Memory B cell (primary cell): ENCODE measurements at regions not wholly inside any gene's neighbourhood (a gene's known extent, or its start where the extent isn't known, plus 50 kb on each side); places are given as distances from the start of the nearest gene placed in this dataset.

Source experiments
- ATAC-seq: fragments of 150-1000 bp; cut with Tn5 transposase; 2 replicates; pipeline ENCODE4 v1.10.0; 2021; ENCODE audit warnings: low read depth, mild to moderate bottlenecking, moderate library complexity
- DNase-seq, 2 donors: peaks; one replicate each; pipeline ENCODE4 v3.0.0; 2022; ENCODE audit warnings: low spot score in 2 of 2
- H3K27ac Mint-ChIP-seq: one replicate; pipeline ENCODE4 v1.8.0; 2022; ENCODE audit warnings: mild to moderate bottlenecking, moderate library complexity, mixed read lengths
- H3K27me3 Mint-ChIP-seq: one replicate; pipeline ENCODE4 v1.8.0; 2022; ENCODE audit warnings: mixed read lengths
- H3K36me3 Mint-ChIP-seq: one replicate; pipeline ENCODE4 v1.8.0; 2022; ENCODE audit warnings: mild to moderate bottlenecking, mixed read lengths
- H3K4me1 Mint-ChIP-seq: one replicate; pipeline ENCODE4 v1.8.0; 2022; ENCODE audit warnings: mixed read lengths
- H3K4me3 Mint-ChIP-seq: one replicate; pipeline ENCODE4 v1.8.0; 2022; ENCODE audit warnings: mild to moderate bottlenecking, moderate library complexity, mixed read lengths
- H3K9me3 Mint-ChIP-seq: one replicate; pipeline ENCODE4 v1.8.0; 2022; ENCODE audit warnings: mixed read lengths

DNA sequence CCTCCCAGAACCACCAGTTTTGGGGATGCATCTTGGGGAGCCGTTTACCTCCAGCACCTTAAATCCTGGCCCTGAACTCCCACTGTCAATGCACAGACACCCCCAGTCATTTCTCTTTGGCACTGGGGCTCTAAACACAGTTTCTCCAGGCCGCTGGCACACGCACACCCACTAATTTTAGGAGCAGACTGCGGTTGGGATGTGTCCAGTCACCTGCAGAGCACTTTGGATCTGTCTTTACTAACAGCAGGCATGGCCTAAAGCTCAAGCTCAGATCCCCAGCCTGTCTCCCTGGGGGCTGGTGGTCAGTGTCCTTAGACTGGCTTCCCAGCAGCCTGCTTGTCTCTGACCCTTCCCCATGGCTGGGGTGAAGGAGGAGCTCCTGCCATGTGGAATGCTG, 49.9 kb downstream of the SYNE3 start:
- peaks cover 30% of the 10 kb centered on the region for H3K36me3 Mint-ChIP-seq
- no peak overlapping the region for H3K27ac Mint-ChIP-seq
- peaks cover 29% of the 10 kb centered on the region for H3K4me1 Mint-ChIP-seq

DNA sequence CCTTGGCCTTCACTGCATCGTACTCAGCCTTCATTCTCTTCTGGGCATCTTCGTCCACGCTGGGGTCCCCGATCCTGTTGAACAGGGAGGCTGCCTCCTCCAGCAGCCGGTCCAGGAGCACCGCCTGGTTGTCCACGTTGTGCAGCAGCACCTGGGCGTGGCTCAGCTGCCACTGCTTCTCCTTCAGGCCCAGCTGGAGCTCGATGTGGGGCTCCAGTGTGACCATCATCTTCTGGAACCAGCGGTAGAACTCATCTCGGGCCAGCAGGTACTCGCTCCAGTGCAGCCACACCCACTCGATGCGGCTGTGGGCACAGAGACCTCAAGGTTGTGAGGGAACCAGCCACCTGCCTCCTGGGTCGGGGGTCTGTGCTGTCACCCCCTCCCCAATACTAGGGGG, 50.5 kb downstream of the SYNE3 start:
- Mint-ChIP-seq H3K4me3 (no peak overlapping the region), H3K4me1 (peaks cover 31% of the 10 kb centered on the region), H3K27me3 (no peaks in the 10 kb centered on the region), H3K27ac (peak overlapping the region; percentile 87), H3K36me3 (peaks cover 27% of the 10 kb centered on the region), H3K9me3 (no peaks in the 10 kb centered on the region)
- ATAC-seq (no peak), DNase-seq (no peak)

More for the DNA sequence above, 49.9 kb downstream of the SYNE3 start:
- no peaks in the 10 kb centered on the region for H3K27me3 Mint-ChIP-seq
- ATAC-seq (no peak), DNase-seq (no peak)
- no peaks in the 10 kb centered on the region for H3K9me3 Mint-ChIP-seq
- no peak overlapping the region for H3K4me3 Mint-ChIP-seq

DNA sequence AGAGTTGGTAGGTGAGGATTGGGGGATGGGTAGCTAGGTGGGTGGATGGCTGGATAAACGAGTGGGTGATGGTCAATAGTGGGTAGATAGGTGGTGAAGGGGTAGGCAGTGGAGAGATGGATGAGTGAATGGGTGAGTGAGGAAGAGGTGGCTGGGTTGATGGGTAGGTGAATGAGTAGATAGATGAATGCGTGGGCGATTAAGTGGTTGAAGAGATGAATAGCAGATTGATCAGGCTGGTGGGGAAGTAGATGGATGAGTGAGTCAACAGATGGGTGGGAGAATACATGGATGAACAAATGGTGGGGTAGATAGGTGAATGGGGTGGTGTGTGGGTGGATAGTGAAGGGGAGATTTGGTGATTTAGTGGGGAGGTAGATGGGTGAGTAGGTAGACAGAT, 51.1 kb downstream of the SYNE3 start:
- Mint-ChIP-seq H3K36me3 (peaks cover 31% of the 10 kb centered on the region), H3K4me1 (peaks cover 31% of the 10 kb centered on the region), H3K27ac (peak overlapping the region; percentile 87), H3K4me3 (no peak overlapping the region), H3K9me3 (no peaks in the 10 kb centered on the region), H3K27me3 (no peaks in the 10 kb centered on the region)
- ATAC-seq (no peak), DNase-seq (no peak)

DNA sequence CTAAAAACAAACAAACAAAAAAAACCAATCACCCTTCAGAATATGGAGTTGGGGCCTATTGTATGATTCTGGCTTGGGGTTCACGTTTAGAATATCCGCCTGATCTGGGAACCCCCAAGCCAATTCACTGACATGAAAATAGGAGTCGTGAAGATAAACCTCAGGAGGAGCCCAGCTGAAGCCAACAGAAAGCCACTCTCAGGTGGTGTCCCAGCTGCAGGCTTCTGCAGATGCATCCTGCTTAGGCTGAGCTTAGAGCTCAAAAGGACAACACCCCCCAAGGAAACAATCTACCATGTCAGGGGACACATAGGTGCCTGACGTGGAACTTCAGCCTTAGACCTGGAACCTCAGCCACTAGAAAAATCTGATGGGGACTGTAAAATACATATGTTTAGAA, 51.9 kb downstream of the SYNE3 start:
- DNase-seq (no peak), ATAC-seq (peak; percentile 54)
- Mint-ChIP-seq H3K4me1 (peaks cover 29% of the 10 kb centered on the region), H3K27me3 (no peaks in the 10 kb centered on the region), H3K27ac (peak overlapping the region; percentile 87), H3K36me3 (peaks cover 28% of the 10 kb centered on the region), H3K4me3 (no peak overlapping the region), H3K9me3 (no peaks in the 10 kb centered on the region)

DNA sequence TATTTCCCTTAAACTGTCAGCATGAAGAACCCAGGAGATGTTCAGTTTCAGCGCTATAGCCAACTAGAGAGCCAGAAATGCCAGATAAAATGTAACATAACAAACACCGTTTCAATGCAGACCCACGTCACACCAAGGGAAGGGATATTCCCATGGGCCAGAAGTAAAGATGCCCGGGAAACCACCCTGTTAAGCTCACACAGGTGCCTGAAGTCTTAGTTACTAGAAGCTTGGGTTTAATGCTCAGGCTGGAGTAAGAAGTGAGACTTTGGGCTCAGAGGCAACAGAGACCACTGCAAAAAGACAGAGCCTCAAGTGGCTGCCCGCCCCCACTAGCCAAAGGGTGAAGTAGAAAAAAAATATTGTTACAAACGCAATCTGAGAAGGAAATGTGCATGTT, 52.3 kb downstream of the SYNE3 start:
- Mint-ChIP-seq H3K36me3 (peaks cover 28% of the 10 kb centered on the region), H3K9me3 (no peaks in the 10 kb centered on the region), H3K27ac (peak overlapping the region; percentile 87), H3K4me1 (peaks cover 29% of the 10 kb centered on the region), H3K4me3 (peak overlapping the region; percentile 16), H3K27me3 (no peaks in the 10 kb centered on the region)
- no peak for DNase-seq
- ATAC-seq = peak; percentile 67

DNA sequence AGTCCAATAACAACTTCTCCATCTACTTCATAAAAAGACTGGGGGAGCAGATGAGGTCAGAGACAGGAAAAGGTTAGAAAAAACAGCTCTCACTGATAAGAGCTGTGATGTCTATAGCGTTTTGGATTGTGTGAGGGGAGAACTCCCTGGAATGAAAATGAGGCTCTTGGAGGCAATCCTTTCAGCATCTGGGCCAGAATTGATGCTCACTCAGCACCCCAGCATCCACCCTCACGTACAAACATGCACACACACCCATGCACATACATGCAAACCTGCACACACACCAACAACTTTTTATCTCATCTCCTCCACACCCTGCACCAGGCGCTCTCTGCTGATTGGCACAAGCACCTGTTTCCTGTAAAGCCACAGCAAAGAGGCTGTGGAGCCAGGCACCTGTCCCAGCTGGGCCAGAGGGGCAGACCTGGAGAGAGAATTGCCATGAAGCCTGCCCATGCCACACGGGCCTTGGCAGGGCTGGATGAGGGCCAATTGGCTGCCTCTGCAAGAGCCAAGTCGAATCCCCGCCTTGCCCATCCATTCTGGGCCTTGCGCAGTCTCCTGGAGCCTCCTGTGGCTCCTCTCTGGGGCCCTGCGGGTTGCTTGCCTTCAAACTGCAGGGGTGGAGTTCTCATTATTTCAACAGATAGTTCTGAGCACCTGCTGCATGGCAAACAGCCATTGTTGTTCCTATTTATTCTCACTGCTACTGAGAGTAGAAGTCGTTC, 53.1 kb downstream of the SYNE3 start:
- ATAC-seq = peak; percentile 56
- Mint-ChIP-seq H3K9me3 (no peaks in the 10 kb centered on the region), H3K36me3 (peaks cover 24% of the 10 kb centered on the region), H3K4me3 (peak overlapping the region; percentile 16), H3K27ac (peak overlapping the region; percentile 87), H3K27me3 (no peaks in the 10 kb centered on the region), H3K4me1 (peaks cover 29% of the 10 kb centered on the region)
- peak in 1 of 2 donors; percentile 8 for DNase-seq

DNA sequence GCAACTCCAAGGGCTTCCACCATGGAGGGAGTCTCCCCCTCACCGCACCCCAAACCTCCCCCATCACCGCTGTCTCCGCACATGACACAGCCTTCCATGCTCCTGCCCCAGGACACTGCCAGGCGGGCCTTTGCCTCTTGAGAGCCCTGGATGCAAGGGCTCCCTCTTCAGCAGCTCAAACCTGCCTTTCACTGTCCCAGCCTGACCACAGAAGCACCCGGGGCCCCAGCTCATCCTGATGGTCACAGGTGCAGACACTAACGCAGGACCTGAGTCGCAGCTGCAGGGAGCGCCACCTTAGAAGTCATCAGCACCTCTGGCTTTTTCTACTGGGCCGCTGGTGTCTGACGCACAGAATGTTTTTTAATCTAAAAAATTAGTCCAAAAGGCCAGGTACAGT, 54.0 kb downstream of the SYNE3 start:
- H3K27ac Mint-ChIP-seq = peak overlapping the region; percentile 83
- H3K9me3 Mint-ChIP-seq = no peaks in the 10 kb centered on the region
- peaks cover 35% of the 10 kb centered on the region for H3K4me1 Mint-ChIP-seq
- H3K27me3 Mint-ChIP-seq = no peaks in the 10 kb centered on the region
- ATAC-seq = no peak
- no peak for DNase-seq
- H3K4me3 Mint-ChIP-seq = no peak overlapping the region
- H3K36me3 Mint-ChIP-seq = peaks cover 24% of the 10 kb centered on the region

DNA sequence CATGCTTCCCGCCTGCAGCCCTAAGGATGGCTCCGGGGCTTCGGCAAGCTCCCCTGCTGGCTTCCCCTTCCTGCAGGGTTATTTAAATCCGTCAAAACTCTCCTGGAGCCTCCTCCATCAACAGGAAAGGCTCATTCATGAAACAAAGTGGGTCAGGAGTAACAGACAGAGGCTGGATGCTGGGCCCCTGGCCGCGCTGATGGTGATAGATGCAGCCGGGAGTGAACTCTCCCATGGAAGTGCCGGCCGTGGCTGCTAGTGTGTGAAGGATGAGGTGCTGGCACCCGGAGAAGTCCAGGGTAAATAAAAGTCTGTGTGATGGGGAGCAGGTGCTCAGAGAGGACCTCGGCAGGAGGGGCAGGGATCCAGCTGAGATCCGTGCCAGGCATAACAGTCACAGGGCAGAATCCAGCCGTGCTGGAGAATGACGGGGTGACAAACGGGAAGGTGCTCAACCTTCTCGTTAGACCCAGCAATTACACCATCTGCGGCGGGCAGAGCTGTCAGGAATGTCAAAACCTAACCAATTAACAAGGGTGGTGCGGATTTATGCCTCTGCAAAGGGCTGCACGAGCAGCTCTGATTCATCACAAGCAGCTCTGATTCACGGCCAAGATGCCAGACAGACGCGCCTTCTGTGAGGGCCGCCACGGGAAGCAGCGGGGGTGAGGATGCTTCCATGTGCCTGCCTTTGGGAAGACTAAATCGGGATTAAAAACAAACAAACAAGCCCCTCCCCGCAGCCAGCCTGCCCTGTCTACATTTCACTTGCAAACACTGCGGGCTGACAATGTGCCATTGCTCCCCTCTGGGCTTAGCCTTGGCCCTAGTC, 55.6 kb downstream of the SYNE3 start:
- ATAC-seq = no peak
- no peak for DNase-seq
- peaks cover 36% of the 10 kb centered on the region for H3K4me1 Mint-ChIP-seq
- no peaks in the 10 kb centered on the region for H3K27me3 Mint-ChIP-seq
- H3K9me3 Mint-ChIP-seq = no peaks in the 10 kb centered on the region
- peaks cover 26% of the 10 kb centered on the region for H3K36me3 Mint-ChIP-seq
- no peak overlapping the region for H3K4me3 Mint-ChIP-seq
- peak overlapping the region; percentile 83 for H3K27ac Mint-ChIP-seq

DNA sequence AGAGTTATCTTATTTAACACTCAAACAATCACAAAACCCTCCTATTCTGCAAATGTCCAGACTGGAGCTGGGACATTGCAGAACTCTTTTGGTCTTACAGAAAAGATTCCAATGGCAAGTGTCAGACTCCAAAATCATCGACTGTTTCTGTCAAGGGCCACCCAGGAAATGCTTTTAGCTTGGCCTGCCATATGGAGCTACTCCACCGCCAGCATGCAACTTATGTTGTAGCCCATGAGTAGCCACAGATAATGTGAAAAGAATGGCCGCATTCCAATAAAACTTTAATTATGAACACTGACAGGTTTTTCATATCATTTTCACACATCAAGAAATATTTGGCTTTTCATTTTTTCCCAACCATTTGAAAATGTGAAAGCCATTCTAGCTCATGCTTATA, 57.5 kb downstream of the SYNE3 start:
- H3K36me3 Mint-ChIP-seq = peaks cover 23% of the 10 kb centered on the region
- no peaks in the 10 kb centered on the region for H3K27me3 Mint-ChIP-seq
- no peaks in the 10 kb centered on the region for H3K9me3 Mint-ChIP-seq
- ATAC-seq (no peak), DNase-seq (no peak)
- H3K4me1 Mint-ChIP-seq = peaks cover 20% of the 10 kb centered on the region
- H3K27ac Mint-ChIP-seq = peak overlapping the region; percentile 79
- H3K4me3 Mint-ChIP-seq = no peak overlapping the region

DNA sequence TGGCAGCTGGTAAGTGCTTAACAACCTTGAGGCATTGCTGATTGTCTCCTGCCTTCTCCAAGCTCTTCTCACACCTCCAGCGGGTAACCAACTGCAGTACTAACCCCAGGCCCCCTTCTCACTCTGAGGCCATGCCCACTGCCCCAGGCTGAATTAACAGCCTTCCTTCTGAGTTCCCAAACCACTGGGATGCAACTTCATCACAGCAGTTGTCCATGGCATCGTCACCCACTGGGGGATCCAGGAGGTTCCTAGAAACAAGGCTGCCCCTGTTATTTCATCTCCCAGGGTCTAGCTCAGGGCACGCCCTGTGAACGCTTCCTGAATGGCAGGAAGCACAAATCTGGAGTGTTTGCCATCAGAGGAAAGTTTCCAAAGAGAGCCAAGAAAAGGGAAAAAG, 58.0 kb downstream of the SYNE3 start:
- Mint-ChIP-seq H3K27ac (peak overlapping the region; percentile 79), H3K4me3 (no peak overlapping the region), H3K9me3 (no peaks in the 10 kb centered on the region), H3K27me3 (no peaks in the 10 kb centered on the region), H3K36me3 (peaks cover 23% of the 10 kb centered on the region), H3K4me1 (peaks cover 16% of the 10 kb centered on the region)
- ATAC-seq (no peak), DNase-seq (no peak)

DNA sequence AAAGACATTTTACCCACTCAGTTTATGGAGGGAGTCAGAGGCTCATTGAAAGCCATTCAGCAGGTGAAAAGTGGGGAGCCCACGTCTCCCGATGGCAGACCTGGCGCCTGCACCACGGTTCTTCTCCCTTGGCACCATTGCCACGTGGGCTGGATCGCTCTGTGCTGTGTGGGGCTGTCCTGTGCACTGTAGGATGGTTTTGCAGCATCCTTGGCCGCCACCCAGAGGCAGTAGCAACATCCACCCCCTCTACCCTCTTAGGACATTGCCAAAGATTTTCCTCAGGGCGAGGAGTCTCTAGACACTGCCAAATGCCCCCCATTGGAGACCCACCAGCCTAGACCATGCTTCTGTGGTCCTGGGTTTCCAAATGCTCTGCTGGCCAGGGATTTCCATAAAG, 60.2 kb downstream of the SYNE3 start:
- H3K4me1 Mint-ChIP-seq = peaks cover 8% of the 10 kb centered on the region
- H3K27me3 Mint-ChIP-seq = no peaks in the 10 kb centered on the region
- no peak for ATAC-seq
- peak overlapping the region; percentile 79 for H3K27ac Mint-ChIP-seq
- peaks cover 25% of the 10 kb centered on the region for H3K36me3 Mint-ChIP-seq
- H3K4me3 Mint-ChIP-seq = no peak overlapping the region
- no peak for DNase-seq
- H3K9me3 Mint-ChIP-seq = no peaks in the 10 kb centered on the region

DNA sequence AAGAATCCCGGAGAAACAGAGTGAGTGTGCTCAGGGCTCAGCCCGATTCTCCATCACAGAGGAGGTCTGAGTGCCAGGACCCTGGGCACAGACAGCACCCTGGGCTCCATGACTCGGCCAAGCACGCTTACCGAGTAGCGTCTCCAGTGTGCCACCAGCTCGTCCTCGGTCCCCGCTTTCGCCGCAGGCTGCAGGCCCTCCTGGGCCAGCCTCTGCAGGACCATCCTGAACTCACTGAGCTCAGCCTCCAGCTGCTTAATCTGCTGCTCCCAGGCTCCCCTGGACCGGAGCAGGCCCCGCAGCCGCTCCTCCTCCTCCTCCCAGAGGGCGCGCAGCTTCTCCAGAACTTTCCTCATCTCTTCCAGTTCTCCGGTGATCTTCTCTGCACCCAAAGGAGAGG, 61.2 kb downstream of the SYNE3 start:
- DNase-seq = no peak
- Mint-ChIP-seq H3K4me1 (peaks cover 8% of the 10 kb centered on the region), H3K4me3 (no peak overlapping the region), H3K27me3 (no peaks in the 10 kb centered on the region), H3K9me3 (no peaks in the 10 kb centered on the region), H3K27ac (peak overlapping the region; percentile 45), H3K36me3 (peaks cover 20% of the 10 kb centered on the region)
- ATAC-seq = no peak

DNA sequence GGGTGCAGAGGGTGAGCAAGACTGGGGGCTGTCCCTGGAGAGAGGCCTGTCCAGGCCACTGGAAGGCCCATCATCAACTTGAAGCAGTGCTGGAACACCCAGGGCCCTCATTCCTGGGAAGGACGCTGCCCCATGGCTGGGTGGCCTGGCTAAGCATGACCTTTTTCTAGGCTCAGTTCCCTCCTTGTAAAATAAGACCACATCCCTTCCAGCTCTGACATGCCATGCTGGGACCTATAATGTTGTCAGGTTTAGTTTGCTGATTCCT, 62.8 kb downstream of the SYNE3 start:
- H3K4me1 Mint-ChIP-seq = peaks cover 8% of the 10 kb centered on the region
- no peaks in the 10 kb centered on the region for H3K9me3 Mint-ChIP-seq
- H3K27me3 Mint-ChIP-seq = no peaks in the 10 kb centered on the region
- DNase-seq (no peak), ATAC-seq (no peak)
- no peak overlapping the region for H3K27ac Mint-ChIP-seq
- H3K36me3 Mint-ChIP-seq = peaks cover 23% of the 10 kb centered on the region
- H3K4me3 Mint-ChIP-seq = no peak overlapping the region

DNA sequence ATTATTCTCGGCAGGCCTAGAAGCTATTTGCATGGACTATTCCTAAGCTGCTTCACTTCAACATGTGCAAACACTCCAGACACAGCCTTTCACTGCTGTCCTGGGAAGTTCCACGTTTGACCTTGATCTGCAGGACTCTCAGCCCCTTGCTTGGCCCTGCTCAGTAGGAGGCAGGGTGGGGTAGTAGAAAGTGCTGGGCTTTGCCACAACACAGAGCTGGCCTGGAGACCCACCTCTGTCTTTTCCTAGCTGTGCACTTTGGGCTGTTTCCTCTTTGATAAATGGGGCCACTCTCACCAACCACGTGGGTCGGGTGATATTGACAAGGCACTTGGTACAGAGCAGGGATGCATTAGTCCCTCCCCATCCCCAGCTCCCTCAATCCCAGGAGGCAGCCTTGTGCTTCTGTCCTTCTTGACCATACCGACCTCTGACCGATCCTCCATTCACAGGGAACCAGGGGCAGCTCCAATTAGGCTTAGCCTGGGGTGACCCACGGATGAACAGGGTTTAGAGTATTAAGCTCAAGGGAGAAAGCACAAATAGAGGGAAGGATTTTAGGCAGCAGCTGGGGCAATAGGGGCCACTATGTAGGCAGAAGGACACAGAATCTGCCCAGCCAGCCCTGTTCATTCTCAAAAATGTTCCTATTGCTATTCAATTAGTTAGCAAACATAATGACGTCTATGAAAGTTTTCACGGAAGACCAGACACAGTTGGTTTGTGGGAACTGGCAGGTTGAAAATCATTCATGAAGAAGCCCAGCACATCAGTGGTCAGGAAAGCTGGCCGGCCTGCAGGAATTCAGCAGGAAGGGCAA, 63.3 kb downstream of the SYNE3 start:
- DNase-seq = no peak
- H3K4me1 Mint-ChIP-seq = peaks cover 8% of the 10 kb centered on the region
- no peak for ATAC-seq
- no peaks in the 10 kb centered on the region for H3K9me3 Mint-ChIP-seq
- peaks cover 23% of the 10 kb centered on the region for H3K36me3 Mint-ChIP-seq
- H3K27ac Mint-ChIP-seq = no peak overlapping the region
- no peak overlapping the region for H3K4me3 Mint-ChIP-seq
- no peaks in the 10 kb centered on the region for H3K27me3 Mint-ChIP-seq
